Renal pelvis (tissue), 1 donor: ENCODE measurements at regions not wholly inside any gene's neighbourhood (a gene's known extent, or its start where the extent isn't known, plus 50 kb on each side); places are given as distances from the start of the nearest gene placed in this dataset.

Experiments
- DNase-seq: peaks from one replicate; pipeline ENCODE4 v3.0.0-alpha.2; 2013

DNA sequence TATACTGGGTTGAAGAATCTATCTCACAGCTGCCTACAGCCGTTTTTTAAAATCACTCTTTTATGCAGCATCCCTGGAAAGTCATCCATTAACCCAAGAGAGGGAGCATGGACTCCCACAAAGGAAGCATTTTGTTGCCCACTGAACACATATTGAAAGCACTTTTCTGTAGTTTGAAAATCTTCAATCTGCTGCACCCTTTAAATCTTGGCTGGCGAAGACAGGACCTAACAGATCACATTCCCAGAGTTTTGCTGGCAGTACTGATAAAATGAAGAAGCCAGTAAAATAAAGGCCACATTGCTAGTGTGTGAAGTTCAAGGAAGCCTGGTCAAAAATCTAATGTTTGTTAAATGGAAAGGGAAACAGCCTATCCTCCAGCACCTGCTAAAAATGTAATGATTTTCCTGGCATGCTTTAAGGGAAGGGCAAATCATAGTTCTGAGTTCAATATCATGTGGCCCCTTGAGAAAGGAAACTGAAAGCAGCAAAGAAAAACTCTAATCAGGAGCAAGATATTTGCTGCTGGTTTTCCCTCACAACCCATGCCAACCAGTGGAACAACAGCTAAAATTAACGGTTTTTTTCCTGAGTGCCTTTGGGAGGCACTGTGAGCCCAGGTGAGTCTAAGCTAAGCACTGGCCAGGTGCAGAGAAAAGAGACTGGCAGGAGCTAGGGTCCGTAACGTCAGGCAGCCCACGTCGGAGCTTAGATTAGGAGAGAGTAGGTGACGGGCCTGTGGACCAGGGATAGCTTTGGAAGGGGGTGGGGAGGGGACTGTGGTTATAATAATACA is 97.9 kb upstream of the PALS2 start:
- no peak for DNase-seq

DNA sequence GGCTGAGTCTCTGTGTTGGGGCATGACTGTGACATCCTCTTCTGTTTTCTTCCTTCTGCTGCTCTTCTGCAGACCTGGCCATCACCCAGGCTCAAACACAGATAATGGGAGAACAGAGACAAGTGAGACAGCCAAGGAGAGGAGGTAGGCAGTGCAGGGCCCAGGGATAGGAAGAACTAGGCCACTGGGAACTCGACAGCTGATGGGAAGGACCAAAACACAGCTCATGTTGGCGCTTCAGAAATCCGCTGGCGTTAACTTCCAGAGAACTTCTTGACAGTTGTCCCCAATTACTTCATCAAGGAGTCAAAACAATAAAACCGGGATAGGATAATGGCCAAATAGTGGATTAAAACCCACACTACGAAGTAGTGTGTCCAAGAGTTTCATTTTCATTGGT is 97.0 kb upstream of the PALS2 start:
- DNase-seq, result no peak

DNA sequence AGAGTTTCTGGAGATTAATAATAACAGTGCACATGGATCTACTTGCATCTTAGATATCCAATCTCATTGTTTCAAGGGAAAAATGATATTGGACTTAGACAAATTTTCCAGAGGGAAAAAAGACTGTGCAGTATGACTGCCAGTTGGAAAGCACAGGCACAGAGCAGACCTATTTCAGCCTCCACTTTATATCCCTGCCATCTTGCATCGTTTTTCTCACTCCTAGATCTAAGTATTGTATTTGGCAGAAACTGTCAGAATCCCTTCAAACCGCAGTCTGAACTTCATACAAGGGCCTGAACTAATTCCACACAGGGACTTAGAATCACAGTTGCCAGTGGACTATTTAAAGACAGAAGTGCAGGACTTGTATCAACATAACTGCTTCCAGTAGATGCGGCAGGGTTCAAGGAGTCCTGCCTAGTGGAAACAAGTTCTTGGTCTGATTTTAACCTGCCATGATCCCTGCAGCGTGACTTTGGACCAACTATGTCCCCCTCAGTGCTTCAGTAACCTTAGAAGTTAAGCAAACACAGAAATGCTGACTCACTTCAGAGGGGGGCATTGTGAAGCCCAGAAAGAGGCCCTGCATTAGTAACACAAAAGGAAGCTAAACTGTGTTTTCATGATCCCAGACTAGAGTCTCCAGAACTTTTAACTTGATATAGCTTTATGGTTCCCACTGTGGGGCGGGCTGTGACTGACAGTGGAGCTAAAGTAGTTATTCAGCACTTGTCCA is 95.7 kb upstream of the PALS2 start:
- peak; percentile 82 for DNase-seq

DNA sequence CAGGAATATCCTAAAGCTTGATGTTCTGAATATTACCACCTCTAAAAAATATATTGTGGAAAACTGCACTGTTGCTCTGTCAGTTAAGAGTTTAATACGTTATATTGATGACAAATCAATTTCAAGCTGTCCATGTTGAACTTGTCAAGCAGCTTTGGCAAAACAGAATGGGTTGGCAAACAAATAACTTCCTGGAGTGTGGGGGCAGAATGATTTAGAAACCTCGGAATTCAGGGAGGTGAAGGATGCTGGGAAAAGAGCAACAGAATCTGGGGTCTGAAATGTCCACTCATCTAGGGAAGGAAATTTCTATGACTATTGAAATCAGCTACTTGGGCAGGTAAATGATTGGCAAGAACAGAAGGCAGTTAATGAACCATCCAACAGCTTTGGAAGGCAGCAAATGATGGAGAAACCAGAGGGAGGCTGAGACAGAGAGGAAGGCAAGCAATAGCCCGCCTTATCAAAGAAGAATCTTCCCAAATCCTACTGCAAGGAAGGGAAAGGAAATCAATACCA is 95.1 kb upstream of the PALS2 start:
- peak; percentile 20 for DNase-seq

DNA sequence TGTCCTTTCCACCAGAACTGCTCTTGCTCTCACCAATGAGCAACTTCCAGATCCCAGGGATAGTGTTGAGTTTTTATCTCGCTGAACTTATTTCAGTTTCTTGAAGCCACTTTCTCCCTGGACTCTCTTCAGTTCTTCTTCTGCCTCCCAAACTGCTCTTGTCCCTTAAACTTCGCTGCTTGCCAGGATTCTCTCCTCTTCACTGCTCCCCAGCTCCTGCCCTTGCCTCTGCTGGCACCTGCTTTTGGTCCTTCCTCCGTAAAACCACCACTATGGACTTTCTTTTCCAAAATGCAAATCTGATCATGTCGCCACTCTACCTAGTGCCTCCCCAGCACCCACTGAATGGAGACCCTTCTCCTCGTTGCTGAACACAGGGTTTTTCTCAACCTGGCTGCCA is 92.8 kb upstream of the PALS2 start:
- DNase-seq, result no peak

DNA sequence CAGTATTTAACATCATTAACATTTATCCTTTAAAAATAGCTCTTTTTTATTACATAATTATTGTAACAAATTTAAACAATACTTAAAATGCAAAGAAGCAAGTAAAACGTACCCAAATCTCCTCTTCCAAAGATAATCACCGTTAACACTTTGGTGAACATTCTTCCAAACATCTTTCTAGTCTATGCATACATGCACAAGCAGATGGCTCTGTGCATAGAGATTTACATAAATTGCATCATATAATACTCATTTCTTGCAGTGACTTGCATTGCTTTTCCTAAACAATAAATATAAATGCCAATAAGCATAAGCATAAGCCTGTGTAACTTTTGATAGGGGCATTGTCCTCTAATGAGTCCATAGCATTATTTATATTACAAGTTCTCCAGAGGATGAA is 89.4 kb upstream of the PALS2 start:
- no peak for DNase-seq

DNA sequence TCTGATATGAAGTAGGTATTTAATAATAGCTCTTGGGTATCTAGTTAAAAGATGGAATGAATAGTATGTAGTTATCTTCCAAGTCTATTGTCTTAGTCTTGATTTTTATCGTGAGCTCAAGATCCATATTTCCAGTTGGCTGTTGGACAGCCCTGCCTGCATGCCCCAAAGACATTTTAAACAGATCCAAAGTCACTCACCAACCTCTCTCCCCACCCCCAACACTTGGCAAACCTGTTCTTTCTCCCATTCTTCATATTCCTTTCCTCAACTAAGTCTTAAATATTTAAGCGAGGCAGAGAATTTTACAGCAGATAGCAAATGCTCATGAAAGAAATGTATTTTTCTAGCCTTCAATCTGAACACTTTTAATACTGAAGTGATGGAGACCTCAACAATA is 80.7 kb upstream of the PALS2 start:
- DNase-seq, result no peak

DNA sequence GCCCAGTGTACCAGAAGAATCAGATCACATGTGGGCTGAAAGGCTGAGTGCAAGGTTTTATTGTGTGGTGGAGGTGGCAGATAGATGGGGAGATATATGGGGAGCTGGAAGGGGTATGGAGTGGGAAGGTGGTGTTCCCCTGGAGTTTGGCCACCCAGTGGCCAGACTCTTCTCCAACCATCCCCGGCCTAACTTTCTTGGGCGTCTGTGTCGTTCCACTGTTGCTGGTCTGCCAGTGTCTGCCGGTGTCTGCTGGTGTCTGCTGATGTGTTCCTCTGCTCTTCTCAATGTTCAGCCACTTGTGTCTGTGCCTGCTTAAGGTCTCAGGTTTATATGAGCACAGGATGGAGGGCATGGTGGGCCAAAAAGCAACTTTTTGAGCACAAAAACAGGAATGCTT is 78.4 kb upstream of the PALS2 start:
- no peak for DNase-seq

DNA sequence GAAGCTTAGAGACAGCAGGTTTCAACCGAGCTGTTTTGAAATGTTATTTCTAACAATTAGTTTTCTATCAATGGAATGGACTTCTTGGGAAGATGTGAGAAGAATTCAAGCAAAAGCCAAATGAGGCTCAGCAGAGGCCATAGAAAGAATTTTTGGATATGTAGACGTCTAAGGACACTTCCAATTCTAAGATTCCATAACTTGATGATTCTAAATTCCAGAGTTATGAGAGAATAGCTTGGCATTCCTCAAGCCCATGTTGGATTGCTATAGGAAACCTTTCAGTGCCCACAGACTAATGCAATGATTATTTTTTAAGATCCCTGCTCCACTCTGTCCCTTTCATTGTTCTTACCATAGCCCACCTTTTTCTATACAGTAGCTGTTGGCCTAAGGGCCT is 77.2 kb upstream of the PALS2 start:
- no peak for DNase-seq

DNA sequence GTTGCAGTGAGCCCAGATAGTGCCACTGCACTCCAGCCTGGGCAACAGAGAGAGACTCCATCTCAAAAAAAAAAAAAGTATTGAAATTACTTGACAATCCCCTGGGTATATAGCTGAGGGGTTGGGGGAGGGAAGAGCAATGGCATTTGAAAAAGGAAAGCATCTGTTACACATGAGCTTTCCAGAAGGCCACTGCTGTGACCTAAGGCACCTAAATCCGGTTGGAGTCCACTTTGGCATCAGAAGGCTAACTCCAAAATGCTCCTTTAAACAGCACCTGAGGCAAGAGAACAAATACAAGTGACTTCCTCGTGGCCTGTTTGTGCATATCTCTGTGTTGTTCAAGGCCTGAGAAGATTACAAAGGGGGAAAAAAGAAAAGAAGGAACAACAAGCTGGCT is 74.8 kb upstream of the PALS2 start:
- DNase-seq, result no peak

DNA sequence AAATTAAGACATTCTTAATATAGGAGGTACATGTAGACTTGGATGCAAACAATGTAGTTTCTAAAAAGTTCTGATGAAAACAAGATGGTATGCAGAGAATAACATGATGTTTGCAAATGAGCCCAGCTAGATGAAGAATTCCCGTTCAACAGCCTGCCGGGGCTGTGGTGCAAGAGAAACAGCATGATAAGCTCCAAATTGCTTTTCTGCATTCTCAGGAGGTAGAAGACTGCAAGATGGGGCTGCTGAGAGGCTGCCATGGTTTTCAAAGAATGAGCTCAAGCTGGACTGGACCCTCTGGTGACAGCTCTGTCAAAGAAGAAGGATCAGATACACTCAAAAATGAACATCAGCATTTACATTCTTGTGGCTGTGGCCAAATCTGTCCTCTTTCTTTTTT is 73.4 kb upstream of the PALS2 start:
- DNase-seq, result no peak

DNA sequence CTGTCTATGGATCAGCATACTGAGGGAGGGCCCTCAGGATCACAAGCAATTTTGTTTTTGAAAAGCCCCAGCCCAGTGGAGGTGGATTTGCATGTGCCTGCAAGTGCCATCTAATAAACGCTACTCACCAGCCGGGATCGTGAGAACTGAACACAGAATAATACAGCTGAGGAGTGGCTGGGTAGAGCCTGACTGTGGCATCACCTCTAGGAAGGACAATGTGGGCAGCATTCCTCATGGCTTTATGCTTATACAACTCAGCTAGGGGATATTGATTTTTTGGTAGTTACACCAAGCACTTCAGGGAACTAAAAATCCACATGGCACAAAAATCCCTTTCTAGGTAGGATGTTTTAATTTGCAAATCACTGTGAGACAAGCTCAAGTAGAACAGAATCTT is 72.7 kb upstream of the PALS2 start:
- no peak for DNase-seq

DNA sequence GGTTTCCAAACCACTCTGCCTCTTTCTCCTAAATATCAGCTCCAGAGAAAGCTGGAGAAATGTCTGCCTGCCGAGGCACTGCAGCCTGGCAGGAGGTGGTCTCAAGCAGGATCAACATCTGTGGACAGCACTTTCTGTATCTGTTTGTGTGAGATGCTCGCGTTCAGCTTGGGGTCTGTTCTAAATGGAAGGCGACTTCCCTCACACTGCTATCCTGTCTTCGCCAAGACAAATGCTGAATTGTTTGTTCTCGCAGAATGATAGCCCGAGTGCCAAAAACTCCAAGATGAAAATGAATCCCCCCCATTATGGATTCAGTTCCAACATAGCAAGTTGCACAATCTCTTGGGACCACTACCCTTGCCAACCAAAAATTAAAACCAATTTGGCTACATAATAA is 72.2 kb upstream of the PALS2 start:
- DNase-seq, result no peak

DNA sequence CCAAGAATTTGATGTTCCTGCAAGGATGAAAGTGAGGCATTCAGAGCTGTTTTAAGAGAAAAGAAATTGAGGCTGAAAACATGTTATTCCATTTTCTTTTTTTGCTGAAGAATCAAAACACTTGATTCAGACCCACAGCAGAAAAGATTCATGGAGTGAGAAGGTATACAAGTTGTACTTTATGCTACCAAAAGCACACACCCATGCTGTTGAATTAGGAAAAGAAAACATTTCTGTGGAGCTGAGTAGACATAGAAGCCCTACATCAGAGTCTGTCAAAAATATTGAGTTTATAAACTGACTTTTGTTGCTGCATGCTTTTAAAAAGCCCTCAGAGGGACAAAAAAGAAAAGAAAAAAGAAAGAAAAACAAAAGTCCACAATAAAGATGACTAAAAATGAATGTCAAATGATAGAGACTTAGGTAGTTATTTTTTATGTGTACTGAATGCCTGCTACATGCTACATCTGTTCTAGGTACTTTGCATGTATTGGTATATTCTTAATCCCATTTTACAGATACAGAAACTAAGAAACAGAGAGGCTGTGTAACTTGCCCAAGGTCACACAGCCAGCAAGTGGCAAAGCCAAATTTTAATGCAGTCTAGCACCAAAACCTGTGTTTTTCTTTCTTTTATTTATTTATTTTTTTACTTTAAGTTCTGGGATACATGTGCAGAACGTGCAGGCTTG is 71.7 kb upstream of the PALS2 start:
- no peak for DNase-seq

DNA sequence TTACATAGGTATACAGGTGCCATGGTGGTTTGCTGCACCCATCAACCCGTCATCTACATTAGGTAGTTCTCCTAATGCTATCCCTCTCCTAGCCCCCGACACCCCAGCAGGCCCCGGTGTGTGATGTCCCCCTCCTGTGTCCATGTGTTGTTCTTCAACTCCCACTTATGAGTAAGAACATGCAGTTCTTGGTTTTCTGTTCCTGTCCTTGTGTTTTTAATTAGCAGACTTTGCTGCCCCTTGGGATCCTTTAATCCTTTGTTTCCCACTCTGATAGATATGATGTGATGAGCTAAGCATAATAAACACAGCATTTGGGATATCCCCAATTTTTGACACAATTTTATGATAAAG is 71.1 kb upstream of the PALS2 start:
- no peak for DNase-seq

DNA sequence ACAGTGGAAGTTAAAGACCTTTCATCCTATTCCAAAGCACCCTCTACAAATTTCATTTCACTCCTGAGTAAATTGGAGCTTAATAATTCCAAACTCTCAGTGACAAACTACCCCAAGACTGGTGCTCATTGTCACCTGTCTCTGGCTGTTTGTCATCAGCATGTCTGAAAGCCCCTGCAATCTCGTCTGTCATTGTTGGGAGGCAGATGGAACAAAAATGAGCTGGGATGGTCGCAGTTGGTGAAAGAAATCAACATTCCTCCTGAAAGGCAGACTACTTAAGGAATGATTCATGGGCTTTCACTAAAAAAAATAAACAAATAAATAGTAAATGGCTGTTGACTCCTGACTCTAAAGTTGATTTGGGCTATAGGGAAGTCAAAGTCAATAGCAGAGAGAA is 69.7 kb upstream of the PALS2 start:
- no peak for DNase-seq

DNA sequence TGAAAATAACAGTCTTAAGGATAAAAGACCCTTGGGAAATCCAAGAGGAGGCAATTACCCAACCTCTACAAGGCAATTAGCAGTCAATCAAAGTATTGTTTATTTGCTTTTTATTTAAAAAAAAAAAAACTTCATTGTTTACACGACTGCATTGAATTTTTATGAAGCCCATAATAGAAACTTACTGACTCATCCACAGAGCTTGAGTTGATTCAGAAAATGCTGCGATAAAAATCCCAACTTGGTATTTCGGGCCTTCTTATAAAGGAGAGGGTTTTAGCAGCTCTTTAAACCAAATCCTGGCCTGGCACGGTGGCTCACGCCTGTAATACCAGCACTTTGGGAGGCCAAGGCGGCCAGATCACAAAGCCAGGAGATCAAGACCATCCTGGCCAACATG is 69.2 kb upstream of the PALS2 start:
- no peak for DNase-seq

DNA sequence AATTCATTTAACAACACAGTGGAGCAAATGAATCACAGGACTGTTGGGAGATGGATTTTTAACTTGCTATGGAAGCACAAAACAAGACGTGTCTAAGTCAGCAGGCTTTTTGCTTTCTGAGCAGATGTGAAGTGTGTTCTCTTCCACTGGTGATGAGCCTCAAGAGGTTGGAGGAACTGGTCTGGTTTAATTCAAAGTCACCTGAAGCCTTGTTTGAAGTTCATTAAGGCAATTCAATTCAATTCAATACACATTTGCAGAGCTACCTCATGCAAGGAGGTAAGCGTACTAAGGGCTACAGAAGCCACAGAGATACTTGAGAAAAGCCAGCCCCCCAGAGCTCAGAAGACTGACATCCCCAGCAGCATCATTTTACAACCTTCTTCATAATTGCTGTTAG is 68.4 kb upstream of the PALS2 start:
- no peak for DNase-seq

DNA sequence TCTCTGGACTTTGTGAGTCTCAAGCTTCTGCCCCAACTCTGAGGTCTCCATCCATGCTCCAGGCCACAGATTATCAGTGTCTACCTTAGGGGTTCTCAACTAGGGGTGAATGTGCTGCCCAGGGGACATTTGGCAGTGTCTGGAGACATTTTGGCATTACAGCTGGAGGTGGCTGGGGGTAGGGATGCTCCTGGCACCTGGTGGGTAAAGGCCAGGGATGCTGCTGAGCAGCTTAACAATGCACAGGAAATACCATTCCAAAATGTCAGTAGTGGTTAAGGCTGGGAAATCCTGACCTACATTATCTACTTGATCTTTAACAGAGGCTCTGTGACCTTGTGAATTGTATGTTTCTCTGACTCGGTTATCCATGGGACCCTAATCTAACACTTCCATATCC is 67.3 kb upstream of the PALS2 start:
- no peak for DNase-seq

DNA sequence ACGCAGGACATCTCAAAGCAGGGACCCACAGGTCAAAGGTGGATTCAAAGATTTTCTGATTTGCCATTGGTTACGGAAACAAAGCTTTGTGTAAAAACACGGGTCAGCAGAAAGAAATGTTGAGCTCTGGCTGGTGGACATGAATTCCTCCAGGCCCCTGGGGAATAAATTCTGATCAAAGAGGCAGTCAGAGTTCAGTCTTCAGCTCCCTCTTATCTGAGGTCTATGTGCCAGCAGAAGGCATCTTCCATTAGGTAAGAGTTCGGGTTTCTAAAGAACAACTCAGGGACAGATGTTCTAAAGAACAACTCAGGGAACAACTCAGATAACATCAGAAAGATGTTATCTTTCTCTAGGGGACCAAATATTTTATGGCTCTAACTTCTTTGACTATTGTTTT is 64.9 kb upstream of the PALS2 start:
- DNase-seq, result no peak

DNA sequence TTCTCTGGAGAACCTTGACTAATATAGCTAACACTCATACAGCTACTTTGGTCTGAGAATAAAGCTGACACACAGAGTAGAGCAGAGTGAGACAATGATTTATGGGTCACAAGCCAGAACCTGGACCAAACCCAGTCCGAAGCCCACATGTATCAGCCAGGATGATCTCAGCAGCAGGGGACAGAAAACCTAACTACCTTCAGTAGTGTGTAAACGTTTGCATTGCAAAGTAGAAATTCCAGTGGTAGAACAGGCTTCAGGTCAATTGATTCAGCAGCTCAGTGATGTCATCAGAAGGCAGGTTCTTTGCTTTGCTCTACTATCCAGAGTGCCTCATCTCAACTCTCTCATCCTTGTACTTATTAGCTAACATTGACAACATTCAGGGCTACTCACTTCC is 62.5 kb upstream of the PALS2 start:
- DNase-seq, result no peak

DNA sequence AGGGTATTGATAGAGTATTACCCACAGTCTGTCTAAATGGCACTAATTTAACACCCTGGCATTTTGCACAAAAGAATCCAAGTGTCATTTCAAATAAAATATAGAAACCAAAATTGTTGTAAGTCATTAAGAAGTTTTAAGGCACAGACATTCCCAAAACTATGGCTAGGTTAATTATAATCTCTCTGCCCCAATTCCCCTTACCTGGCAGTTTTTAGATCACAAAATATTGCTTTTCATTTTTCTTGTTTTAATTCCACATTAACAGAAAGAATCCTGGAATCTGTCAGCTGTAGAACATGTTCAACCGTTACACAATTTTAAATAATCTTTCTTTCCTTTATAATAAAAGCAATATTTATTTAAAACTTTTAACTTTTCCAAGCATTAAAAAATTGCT is 56.1 kb upstream of the PALS2 start:
- DNase-seq, result no peak
